ENCODE measurements at regions not wholly inside any gene's neighbourhood (a gene's known extent, or its start where the extent isn't known, plus 50 kb on each side); places are given as distances from the start of the nearest gene placed in this dataset.

DNA sequence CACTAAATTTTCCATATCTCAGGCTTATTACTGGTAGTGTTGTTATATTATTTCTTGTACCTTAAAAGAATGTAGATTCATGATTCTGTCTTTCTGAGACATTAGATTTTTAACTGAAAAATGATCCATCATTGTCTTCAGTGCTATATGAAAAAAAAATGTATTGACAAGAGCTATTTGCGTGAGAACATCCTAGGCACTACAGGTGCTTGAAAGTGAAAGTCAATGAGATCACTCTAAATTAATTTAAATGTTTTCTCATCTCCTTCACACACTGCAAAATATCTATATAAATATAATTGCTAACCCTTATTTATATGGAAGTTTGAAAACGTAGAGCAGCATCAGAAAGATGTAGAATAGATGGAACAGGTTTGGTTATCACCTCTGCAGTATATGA lies 684.6 kb downstream of the TRIB2 start:
- no peak for DNase-seq (ENCODE audit: low read depth in 1 of 2, low spot score in 1 of 2)
- H3K27ac ChIP-seq (replicated peaks): no peak overlapping the region
- no peak overlapping the region for H3K4me3 ChIP-seq (replicated peaks; ENCODE audit: insufficient read depth, low read length)
- TF ChIP-seq, protein P1, sequence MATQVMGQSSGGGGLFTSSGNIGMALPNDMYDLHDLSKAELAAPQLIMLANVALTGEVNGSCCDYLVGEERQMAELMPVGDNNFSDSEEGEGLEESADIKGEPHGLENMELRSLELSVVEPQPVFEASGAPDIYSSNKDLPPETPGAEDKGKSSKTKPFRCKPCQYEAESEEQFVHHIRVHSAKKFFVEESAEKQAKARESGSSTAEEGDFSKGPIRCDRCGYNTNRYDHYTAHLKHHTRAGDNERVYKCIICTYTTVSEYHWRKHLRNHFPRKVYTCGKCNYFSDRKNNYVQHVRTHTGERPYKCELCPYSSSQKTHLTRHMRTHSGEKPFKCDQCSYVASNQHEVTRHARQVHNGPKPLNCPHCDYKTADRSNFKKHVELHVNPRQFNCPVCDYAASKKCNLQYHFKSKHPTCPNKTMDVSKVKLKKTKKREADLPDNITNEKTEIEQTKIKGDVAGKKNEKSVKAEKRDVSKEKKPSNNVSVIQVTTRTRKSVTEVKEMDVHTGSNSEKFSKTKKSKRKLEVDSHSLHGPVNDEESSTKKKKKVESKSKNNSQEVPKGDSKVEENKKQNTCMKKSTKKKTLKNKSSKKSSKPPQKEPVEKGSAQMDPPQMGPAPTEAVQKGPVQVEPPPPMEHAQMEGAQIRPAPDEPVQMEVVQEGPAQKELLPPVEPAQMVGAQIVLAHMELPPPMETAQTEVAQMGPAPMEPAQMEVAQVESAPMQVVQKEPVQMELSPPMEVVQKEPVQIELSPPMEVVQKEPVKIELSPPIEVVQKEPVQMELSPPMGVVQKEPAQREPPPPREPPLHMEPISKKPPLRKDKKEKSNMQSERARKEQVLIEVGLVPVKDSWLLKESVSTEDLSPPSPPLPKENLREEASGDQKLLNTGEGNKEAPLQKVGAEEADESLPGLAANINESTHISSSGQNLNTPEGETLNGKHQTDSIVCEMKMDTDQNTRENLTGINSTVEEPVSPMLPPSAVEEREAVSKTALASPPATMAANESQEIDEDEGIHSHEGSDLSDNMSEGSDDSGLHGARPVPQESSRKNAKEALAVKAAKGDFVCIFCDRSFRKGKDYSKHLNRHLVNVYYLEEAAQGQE (IDR thresholded peaks at IDR 0.05; ENCODE audit: insufficient replicate concordance, low read depth): no peak
- TF ChIP-seq GABPA (IDR thresholded peaks at IDR 0.05; ENCODE audit: low read depth) (no peak), POLR2AphosphoS5 (IDR thresholded peaks at IDR 0.05; ENCODE audit: low read depth) (no peak), SPI1 (IDR thresholded peaks at IDR 0.05; ENCODE audit: borderline replicate concordance, low read depth) (no peak)
- TF ChIP-seq, protein P2, sequence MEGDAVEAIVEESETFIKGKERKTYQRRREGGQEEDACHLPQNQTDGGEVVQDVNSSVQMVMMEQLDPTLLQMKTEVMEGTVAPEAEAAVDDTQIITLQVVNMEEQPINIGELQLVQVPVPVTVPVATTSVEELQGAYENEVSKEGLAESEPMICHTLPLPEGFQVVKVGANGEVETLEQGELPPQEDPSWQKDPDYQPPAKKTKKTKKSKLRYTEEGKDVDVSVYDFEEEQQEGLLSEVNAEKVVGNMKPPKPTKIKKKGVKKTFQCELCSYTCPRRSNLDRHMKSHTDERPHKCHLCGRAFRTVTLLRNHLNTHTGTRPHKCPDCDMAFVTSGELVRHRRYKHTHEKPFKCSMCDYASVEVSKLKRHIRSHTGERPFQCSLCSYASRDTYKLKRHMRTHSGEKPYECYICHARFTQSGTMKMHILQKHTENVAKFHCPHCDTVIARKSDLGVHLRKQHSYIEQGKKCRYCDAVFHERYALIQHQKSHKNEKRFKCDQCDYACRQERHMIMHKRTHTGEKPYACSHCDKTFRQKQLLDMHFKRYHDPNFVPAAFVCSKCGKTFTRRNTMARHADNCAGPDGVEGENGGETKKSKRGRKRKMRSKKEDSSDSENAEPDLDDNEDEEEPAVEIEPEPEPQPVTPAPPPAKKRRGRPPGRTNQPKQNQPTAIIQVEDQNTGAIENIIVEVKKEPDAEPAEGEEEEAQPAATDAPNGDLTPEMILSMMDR (IDR thresholded peaks at IDR 0.05; ENCODE audit: insufficient read depth, low read length): no peak
- no peaks in the 10 kb centered on the region for H3K27me3 ChIP-seq (ENCODE audit: insufficient read depth, poor library complexity, severe bottlenecking)

DNA sequence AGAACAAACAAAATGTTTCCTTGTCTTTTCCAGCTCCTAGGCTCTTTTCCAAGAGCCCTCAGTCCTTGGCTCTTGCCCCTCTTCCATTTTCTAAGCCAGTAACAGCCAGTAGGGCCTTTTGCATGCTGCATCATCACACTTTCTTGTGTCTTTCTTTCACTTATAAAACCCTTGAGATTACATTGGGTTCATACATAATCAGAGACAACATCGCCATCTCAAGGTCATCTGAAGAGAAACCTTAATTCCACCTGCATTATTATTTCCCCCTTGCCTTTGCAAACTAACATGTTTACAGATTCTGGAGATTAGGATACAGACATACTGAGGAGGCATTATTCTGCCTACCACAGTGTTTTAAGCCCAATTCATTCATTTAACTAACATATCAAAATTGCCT lies 697.3 kb downstream of the TRIB2 start:
- TF ChIP-seq POLR2AphosphoS5 (IDR thresholded peaks at IDR 0.05; ENCODE audit: low read depth) (no peak), SPI1 (IDR thresholded peaks at IDR 0.05; ENCODE audit: borderline replicate concordance, low read depth) (no peak), GABPA (IDR thresholded peaks at IDR 0.05; ENCODE audit: low read depth) (no peak)
- TF ChIP-seq, protein P1 (IDR thresholded peaks at IDR 0.05; ENCODE audit: insufficient replicate concordance, low read depth): no peak
- TF ChIP-seq, protein P2 (IDR thresholded peaks at IDR 0.05; ENCODE audit: insufficient read depth, low read length): no peak
- Histone ChIP-seq H3K4me3 (replicated peaks; ENCODE audit: insufficient read depth, low read length) (no peak overlapping the region), H3K27me3 (ENCODE audit: insufficient read depth, poor library complexity, severe bottlenecking) (no peaks in the 10 kb centered on the region), H3K27ac (replicated peaks) (no peak overlapping the region)
- DNase-seq (ENCODE audit: low read depth in 1 of 2, low spot score in 1 of 2): no peak

DNA sequence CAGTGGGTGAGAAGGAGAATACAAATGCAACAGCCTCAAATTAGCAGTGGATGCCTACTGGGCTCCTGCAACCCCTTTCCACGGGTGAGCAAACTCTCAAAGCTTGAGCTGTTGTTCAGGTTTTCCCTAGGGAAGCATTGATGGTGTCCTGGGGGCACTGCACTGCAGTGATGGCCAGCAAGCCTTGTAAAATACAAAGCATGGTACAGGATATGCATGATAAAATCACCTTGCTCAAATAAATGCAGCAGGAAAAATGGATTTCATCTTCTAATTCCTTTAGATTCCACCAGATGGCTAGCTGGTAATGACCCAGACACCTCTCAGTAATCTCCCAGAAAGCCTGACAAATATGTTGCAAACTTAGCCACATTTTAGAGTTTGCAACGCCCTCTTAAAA lies 698.2 kb downstream of the TRIB2 start:
- Histone ChIP-seq H3K4me3 (replicated peaks; ENCODE audit: insufficient read depth, low read length) (no peak overlapping the region), H3K27me3 (ENCODE audit: insufficient read depth, poor library complexity, severe bottlenecking) (no peaks in the 10 kb centered on the region), H3K27ac (replicated peaks) (no peak overlapping the region)
- TF ChIP-seq, protein P1 (IDR thresholded peaks at IDR 0.05; ENCODE audit: insufficient replicate concordance, low read depth): no peak
- TF ChIP-seq SPI1 (IDR thresholded peaks at IDR 0.05; ENCODE audit: borderline replicate concordance, low read depth) (no peak), GABPA (IDR thresholded peaks at IDR 0.05; ENCODE audit: low read depth) (no peak), POLR2AphosphoS5 (IDR thresholded peaks at IDR 0.05; ENCODE audit: low read depth) (no peak)
- TF ChIP-seq, protein P2 (IDR thresholded peaks at IDR 0.05; ENCODE audit: insufficient read depth, low read length): no peak
- DNase-seq (ENCODE audit: low read depth in 1 of 2, low spot score in 1 of 2): no peak
